ENCODE measurements at regions not wholly inside any gene's neighbourhood (a gene's known extent, or its start where the extent isn't known, plus 50 kb on each side); places are given as distances from the start of the nearest gene placed in this dataset.

DNA sequence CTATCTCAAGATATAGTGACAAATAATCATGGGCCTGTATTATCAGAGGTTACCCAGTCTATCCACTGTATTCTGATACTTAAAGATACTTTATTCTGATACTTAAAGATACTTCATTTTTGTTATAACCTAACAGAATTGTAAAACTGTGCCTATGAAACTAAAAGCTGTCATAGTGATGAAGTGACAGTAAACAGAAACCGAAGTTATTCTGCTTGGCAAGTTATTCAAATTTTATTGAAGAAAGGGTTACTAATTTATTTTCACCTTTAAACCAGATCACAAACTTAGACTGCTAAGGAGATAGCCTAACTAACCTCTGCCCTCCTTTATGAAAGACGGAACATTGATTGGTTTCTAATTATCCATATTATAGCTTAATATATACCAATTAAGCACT lies 604.6 kb upstream of the IMPG1 start:
- TF ChIP-seq, protein P1, sequence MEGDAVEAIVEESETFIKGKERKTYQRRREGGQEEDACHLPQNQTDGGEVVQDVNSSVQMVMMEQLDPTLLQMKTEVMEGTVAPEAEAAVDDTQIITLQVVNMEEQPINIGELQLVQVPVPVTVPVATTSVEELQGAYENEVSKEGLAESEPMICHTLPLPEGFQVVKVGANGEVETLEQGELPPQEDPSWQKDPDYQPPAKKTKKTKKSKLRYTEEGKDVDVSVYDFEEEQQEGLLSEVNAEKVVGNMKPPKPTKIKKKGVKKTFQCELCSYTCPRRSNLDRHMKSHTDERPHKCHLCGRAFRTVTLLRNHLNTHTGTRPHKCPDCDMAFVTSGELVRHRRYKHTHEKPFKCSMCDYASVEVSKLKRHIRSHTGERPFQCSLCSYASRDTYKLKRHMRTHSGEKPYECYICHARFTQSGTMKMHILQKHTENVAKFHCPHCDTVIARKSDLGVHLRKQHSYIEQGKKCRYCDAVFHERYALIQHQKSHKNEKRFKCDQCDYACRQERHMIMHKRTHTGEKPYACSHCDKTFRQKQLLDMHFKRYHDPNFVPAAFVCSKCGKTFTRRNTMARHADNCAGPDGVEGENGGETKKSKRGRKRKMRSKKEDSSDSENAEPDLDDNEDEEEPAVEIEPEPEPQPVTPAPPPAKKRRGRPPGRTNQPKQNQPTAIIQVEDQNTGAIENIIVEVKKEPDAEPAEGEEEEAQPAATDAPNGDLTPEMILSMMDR (IDR thresholded peaks at IDR 0.05; ENCODE audit: low read depth, low read length, missing control alignments), result no peak
- H3K4me3 ChIP-seq (ENCODE audit: low read depth, low read length), result no peak overlapping the region
- no peak for DNase-seq (ENCODE audit: low read depth)

DNA sequence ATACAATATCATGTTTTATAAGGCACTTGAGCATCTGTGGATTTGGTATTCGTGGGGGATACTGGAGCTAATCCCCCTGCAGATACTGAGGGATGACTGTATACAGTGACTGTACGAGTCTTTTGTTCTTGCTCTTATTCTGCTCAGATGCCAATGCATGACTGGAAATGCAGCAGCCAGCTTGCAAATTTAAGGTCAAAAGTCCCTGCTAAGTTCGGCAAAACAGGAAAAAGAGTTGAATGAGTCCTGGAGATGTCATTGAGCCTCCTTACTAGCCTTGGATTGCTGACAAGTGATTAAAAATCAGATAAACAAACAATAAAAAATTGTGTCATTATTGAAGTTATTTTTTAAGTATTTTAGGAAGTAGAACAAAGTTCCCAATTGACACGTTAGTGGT lies 599.3 kb upstream of the IMPG1 start:
- no peak for DNase-seq (ENCODE audit: low read depth)
- no peak overlapping the region for H3K4me3 ChIP-seq (ENCODE audit: low read depth, low read length)
- TF ChIP-seq, protein P1 (IDR thresholded peaks at IDR 0.05; ENCODE audit: low read depth, low read length, missing control alignments), result no peak

DNA sequence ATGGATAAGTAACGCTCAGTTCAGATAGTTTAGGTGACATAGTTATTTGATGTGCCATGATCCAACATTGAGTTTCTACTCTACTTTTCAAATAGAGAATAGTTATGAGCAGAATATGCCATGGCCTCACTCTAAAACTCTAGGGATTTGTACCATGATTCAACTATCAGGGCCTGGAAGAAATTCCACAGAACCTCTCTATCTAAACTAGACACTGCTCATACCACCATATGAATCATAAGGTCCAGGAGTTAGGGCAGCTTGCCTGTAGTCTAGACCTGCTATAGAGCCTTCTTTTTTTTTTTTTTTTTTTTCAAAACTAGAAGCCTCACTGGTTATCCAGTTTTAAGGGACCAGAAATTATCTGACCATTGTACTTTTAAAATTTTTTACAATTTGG lies 571.8 kb upstream of the IMPG1 start:
- no peak overlapping the region for H3K4me3 ChIP-seq (ENCODE audit: low read depth, low read length)
- no peak for DNase-seq (ENCODE audit: low read depth)
- TF ChIP-seq, protein P1 (IDR thresholded peaks at IDR 0.05; ENCODE audit: low read depth, low read length, missing control alignments), result no peak

DNA sequence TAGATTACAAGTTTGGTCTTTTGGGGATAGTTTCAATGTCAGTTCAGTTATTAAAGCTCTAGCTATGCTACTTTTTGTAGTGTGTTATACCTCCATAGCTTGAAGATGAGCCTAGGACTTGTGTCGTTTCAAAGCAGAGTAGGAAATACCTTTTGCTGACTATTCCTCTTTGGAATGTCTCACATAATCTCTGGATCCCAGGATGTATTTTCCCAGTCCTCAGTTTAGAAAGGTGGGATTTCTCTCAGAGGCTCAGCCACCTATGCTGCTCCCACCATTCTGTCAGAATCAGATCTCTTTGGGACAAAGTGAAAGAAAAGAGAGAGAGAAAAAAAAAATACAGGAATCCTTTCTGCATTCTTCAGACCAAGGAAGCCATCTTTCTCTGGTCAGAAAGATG lies 567.5 kb upstream of the IMPG1 start:
- TF ChIP-seq, protein P1 (IDR thresholded peaks at IDR 0.05; ENCODE audit: low read depth, low read length, missing control alignments), result no peak
- no peak for DNase-seq (ENCODE audit: low read depth)

DNA sequence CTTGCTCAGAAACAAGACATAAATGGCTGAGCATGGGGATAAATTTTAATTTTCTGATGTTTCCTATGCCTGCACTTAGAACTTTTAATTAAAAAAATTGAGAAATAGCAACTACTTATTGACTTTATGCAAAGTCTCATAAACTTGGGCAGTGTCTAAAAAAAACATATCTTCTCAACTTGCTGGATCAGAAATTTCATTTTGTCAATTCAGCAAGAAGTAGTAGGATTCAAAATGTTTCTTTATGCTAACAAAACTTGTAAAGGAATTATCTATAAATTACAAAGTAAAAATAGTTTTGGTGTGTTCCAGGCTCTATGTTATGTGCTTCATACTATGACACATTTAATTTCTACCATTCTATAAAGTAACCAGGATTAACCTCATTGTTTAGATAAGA lies 562.2 kb upstream of the IMPG1 start:
- no peak overlapping the region for H3K4me3 ChIP-seq (ENCODE audit: low read depth, low read length)
- TF ChIP-seq, protein P1 (IDR thresholded peaks at IDR 0.05; ENCODE audit: low read depth, low read length, missing control alignments), result no peak

More for the DNA sequence above, 567.5 kb upstream of the IMPG1 start:
- H3K4me3 ChIP-seq (ENCODE audit: low read depth, low read length), result no peak overlapping the region

DNA sequence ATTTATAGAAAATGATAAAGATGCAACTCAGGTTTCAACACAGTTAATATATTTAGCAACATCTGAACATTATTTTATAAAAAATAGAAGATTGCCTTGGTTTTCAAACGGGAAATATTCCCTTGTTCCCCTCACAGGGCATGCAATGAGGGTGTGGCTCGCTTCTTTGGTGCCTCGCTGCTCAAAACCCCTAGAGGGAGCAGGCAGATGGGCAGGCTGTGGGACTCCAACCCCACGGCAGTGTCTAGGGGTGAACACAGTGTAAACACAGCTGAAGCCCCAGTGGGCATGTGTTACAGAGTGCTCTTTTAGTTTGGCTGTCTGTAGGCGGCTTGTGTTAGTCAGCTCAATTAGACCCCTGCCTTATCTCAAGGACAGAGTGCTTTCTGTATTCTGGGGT lies 560.8 kb upstream of the IMPG1 start:
- H3K4me3 ChIP-seq (ENCODE audit: low read depth, low read length), result no peak overlapping the region
- DNase-seq (ENCODE audit: low read depth), result no peak
- TF ChIP-seq, protein P1 (IDR thresholded peaks at IDR 0.05; ENCODE audit: low read depth, low read length, missing control alignments), result no peak

More for the DNA sequence above, 562.2 kb upstream of the IMPG1 start:
- DNase-seq (ENCODE audit: low read depth), result no peak

DNA sequence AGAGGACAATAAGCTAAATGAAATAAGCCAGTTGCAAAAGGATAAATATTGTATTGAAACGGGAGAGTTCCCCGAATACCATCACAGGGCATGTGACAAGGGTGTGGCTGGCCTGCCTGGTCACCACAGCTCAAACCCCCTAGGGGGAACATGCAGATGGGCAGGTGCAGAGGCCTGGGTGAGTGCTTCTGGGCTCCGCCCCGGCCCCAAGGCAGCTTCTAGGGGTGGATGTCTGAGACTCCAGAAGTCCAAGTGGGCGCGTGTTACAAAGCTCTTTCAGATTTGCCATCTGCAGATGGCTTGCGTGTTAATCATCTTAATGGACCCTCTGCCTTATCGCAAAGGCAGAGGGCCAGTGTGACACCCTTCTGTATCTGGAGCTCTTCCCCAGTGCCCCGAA lies 559.2 kb upstream of the IMPG1 start:
- TF ChIP-seq, protein P1 (IDR thresholded peaks at IDR 0.05; ENCODE audit: low read depth, low read length, missing control alignments), result no peak
- no peak overlapping the region for H3K4me3 ChIP-seq (ENCODE audit: low read depth, low read length)
- DNase-seq (ENCODE audit: low read depth), result no peak
